PC-3 (cell line): ENCODE measurements at regions not wholly inside any gene's neighbourhood (a gene's known extent, or its start where the extent isn't known, plus 50 kb on each side); places are given as distances from the start of the nearest gene placed in this dataset.

Experiments
- ATAC-seq: fragments of 200-7000 bp; cut with Tn5 transposase; 2 replicates; pipeline ENCODE4 v1.9.1; 2020; ENCODE audit warnings: mild to moderate bottlenecking, moderate library complexity
- BruUV-seq: library from RNA; stranded (reverse); fragments of 400-500 nt; replicated peaks from 2 replicates; lab custom pipeline; 2021; lab: Mats Ljungman, UMichigan
- CTCF ChIA-PET: fragments of 300-600 bp; sonication (Branson Sonifier 250); formaldehyde crosslinking; loops from one replicate; lab custom pipeline; 2022; ENCODE audit warnings: antibody characterized with exemption; lab: Charles Lee
- POLR2A ChIA-PET: fragments of 300-600 bp; sonication (Branson Sonifier 250); formaldehyde crosslinking; loops from one replicate; lab custom pipeline; 2022; ENCODE audit warnings: antibody characterized with exemption; ENCODE audit not compliant: unreplicated experiment; lab: Charles Lee
- DNase-seq: peaks from one replicate; pipeline ENCODE4 v3.0.0-alpha.2; 2015
- H2AFZ ChIP-seq: fragments of 300-600 bp; sonication (generic); 2 replicates; pipeline ENCODE4 v1.6.0; 2016; ENCODE audit warnings: antibody characterized with exemption, low read length
- H3F3A ChIP-seq: fragments of 300-600 bp; sonication (generic); one replicate; pipeline ENCODE4 v1.6.0; 2017; ENCODE audit warnings: antibody characterized with exemption, low read length, control low read depth, mild to moderate bottlenecking; ENCODE audit not compliant: unreplicated experiment
- H3K27ac ChIP-seq: fragments of 300-600 bp; sonication (generic); 2 replicates; pipeline ENCODE4 v1.5.1; 2016; ENCODE audit warnings: mild to moderate bottlenecking, low read length
- H3K27me3 ChIP-seq: fragments of 300-600 bp; sonication (generic); 2 replicates; pipeline ENCODE4 v1.6.1; 2016; ENCODE audit warnings: low read length, mixed read lengths
- H3K36me3 ChIP-seq: fragments of 300-600 bp; sonication (generic); 2 replicates; pipeline ENCODE4 v1.6.1; 2016; ENCODE audit warnings: low read depth, mixed run types, low read length, mixed read lengths
- H3K4me1 ChIP-seq: fragments of 300-600 bp; sonication (generic); 2 replicates; pipeline ENCODE4 v1.5.1; 2016; ENCODE audit warnings: low read length; ENCODE audit not compliant: insufficient read depth
- H3K4me2 ChIP-seq: fragments of 300-600 bp; sonication (generic); 2 replicates; pipeline ENCODE4 v1.6.0; 2016; ENCODE audit warnings: low read length
- H3K4me3 ChIP-seq: fragments of 300-600 bp; sonication (generic); 2 replicates; pipeline ENCODE4 v1.5.1; 2016; ENCODE audit warnings: mild to moderate bottlenecking, low read length, mixed read lengths
- H3K79me2 ChIP-seq: fragments of 300-600 bp; sonication (generic); 2 replicates; pipeline ENCODE4 v1.6.1; 2017; ENCODE audit warnings: low read length, mixed read lengths
- H3K9ac ChIP-seq: fragments of 300-600 bp; sonication (generic); 2 replicates; pipeline ENCODE4 v1.6.0; 2016; ENCODE audit warnings: mild to moderate bottlenecking, low read length
- H3K9me2 ChIP-seq: fragments of 300-600 bp; sonication (generic); replicated peaks from 2 replicates; pipeline ENCODE4 v1.6.1; 2016; ENCODE audit warnings: mixed run types, low read length, mixed read lengths
- H3K9me3 ChIP-seq: fragments of 300-600 bp; sonication (generic); 2 replicates; pipeline ENCODE4 v1.6.1; 2016; ENCODE audit warnings: low read length, mixed read lengths
- H4K20me1 ChIP-seq: fragments of 300-600 bp; sonication (generic); 2 replicates; pipeline ENCODE4 v1.6.1; 2016; ENCODE audit warnings: low read length, mixed read lengths
- CTCF ChIP-seq: fragments of 300-600 bp; sonication (generic); conservative IDR thresholded peaks from 2 replicates; pipeline ENCODE4 v1.5.1; 2017; ENCODE audit warnings: antibody characterized with exemption, low read depth, mild to moderate bottlenecking, low read length
- EZH2 ChIP-seq: fragments of 300-600 bp; sonication (generic); IDR thresholded peaks from one replicate; pipeline ENCODE4 v1.6.1; 2017; ENCODE audit warnings: antibody characterized with exemption, mild to moderate bottlenecking, low read length; ENCODE audit not compliant: unreplicated experiment
- EZH2phosphoT487 ChIP-seq: fragments of 300-600 bp; sonication (generic); IDR thresholded peaks from 2 replicates; pipeline ENCODE4 v1.6.1; 2018; ENCODE audit warnings: mild to moderate bottlenecking, antibody characterized with exemption, low read length, borderline replicate concordance
- intact Hi-C: fragments of 100-400 bp; cut with micrococcal nuclease; formaldehyde crosslinking; loops from 2 replicates; pipeline ENCODE4 v1.9.0; 2023

GRCh38 chr7:10106609-10107008 is 867.1 kb upstream of the PHF14 start:
- TF ChIP-seq CTCF (no peak), EZH2phosphoT487 (no peak), EZH2 (no peak)
- Histone ChIP-seq H3K27me3 (no peaks in the 10 kb centered on the region), H4K20me1 (no peaks in the 10 kb centered on the region), H3K79me2 (no peaks in the 10 kb centered on the region), H3K9ac (no peak overlapping the region), H2AFZ (no peak overlapping the region), H3K9me3 (no peaks in the 10 kb centered on the region), H3K4me1 (no peaks in the 10 kb centered on the region), H3K9me2 (no peaks in the 10 kb centered on the region), H3K4me3 (no peak overlapping the region), H3K27ac (no peak overlapping the region), H3K36me3 (no peaks in the 10 kb centered on the region), H3F3A (no peaks in the 10 kb centered on the region), H3K4me2 (no peak overlapping the region)
- intact Hi-C loops = no loop called here
- BruUV-seq = no TSS peak
- ChIA-PET CTCF (no interaction called here), POLR2A (no interaction called here)
- DNase-seq (no peak), ATAC-seq (no peak)

- ChIA-PET POLR2A (interaction anchor here (0.6 kb wide), 1 partner anchor 943 kb away, joined by 3 read pairs; no protein-coding TSS in a partner anchor), CTCF (no interaction called here)
- Histone ChIP-seq H3K4me2 (no peak overlapping the region), H4K20me1 (no peaks in the 10 kb centered on the region), H3K9me2 (no peaks in the 10 kb centered on the region), H3K36me3 (no peaks in the 10 kb centered on the region), H2AFZ (no peak overlapping the region), H3K4me3 (no peak overlapping the region), H3K27ac (no peak overlapping the region), H3K9me3 (no peaks in the 10 kb centered on the region), H3F3A (no peaks in the 10 kb centered on the region), H3K79me2 (no peaks in the 10 kb centered on the region), H3K9ac (no peak overlapping the region), H3K27me3 (no peaks in the 10 kb centered on the region), H3K4me1 (no peaks in the 10 kb centered on the region)
- BruUV-seq = no TSS peak
- intact Hi-C loops = no loop called here
- no peak for TF ChIP-seq CTCF
- no peak for TF ChIP-seq EZH2phosphoT487
- no peak for TF ChIP-seq EZH2
- no peak for ATAC-seq
- no peak for DNase-seq
Measured at GRCh38 chr7:10116511-10116910, 857.2 kb upstream of the PHF14 start.

- no peaks in the 10 kb centered on the region for H4K20me1 ChIP-seq
- H3K9me2 ChIP-seq = no peaks in the 10 kb centered on the region
- intact Hi-C loops = no loop called here
- POLR2A ChIA-PET = no interaction called here
- H3K4me1 ChIP-seq = no peaks in the 10 kb centered on the region
- H3K27me3 ChIP-seq = no peaks in the 10 kb centered on the region
- no peaks in the 10 kb centered on the region for H3K36me3 ChIP-seq
- no peaks in the 10 kb centered on the region for H3K79me2 ChIP-seq
- H3K4me2 ChIP-seq = no peak overlapping the region
- ATAC-seq (no peak), DNase-seq (no peak)
- BruUV-seq = no TSS peak
- H3K4me3 ChIP-seq = no peak overlapping the region
- no peaks in the 10 kb centered on the region for H3F3A ChIP-seq
- no peak overlapping the region for H2AFZ ChIP-seq
- CTCF ChIA-PET = no interaction called here
- TF ChIP-seq EZH2 = no peak
- TF ChIP-seq CTCF = no peak
- TF ChIP-seq EZH2phosphoT487 = no peak
- H3K27ac ChIP-seq = no peak overlapping the region
- H3K9ac ChIP-seq = no peak overlapping the region
- H3K9me3 ChIP-seq = no peaks in the 10 kb centered on the region
Measured at GRCh38 chr7:10117815-10118214, 855.9 kb upstream of the PHF14 start.
